ENCODE measurements at regions not wholly inside any gene's neighbourhood (a gene's known extent, or its start where the extent isn't known, plus 50 kb on each side); places are given as distances from the start of the nearest gene placed in this dataset.

- TF ChIP-seq, protein P1, sequence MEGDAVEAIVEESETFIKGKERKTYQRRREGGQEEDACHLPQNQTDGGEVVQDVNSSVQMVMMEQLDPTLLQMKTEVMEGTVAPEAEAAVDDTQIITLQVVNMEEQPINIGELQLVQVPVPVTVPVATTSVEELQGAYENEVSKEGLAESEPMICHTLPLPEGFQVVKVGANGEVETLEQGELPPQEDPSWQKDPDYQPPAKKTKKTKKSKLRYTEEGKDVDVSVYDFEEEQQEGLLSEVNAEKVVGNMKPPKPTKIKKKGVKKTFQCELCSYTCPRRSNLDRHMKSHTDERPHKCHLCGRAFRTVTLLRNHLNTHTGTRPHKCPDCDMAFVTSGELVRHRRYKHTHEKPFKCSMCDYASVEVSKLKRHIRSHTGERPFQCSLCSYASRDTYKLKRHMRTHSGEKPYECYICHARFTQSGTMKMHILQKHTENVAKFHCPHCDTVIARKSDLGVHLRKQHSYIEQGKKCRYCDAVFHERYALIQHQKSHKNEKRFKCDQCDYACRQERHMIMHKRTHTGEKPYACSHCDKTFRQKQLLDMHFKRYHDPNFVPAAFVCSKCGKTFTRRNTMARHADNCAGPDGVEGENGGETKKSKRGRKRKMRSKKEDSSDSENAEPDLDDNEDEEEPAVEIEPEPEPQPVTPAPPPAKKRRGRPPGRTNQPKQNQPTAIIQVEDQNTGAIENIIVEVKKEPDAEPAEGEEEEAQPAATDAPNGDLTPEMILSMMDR (IDR thresholded peaks at IDR 0.05; ENCODE audit: low read length), result no peak
- no peak for TF ChIP-seq EZH2 (IDR thresholded peaks at IDR 0.05; ENCODE audit: borderline replicate concordance, low read length)
Measured at GRCh38 chr7:49564379-49564714, 209.1 kb upstream of the VWC2 start.

All from OCI-LY1 (cell line).